ENCODE measurements at regions not wholly inside any gene's neighbourhood (a gene's known extent, or its start where the extent isn't known, plus 50 kb on each side); places are given as distances from the start of the nearest gene placed in this dataset.

DNA sequence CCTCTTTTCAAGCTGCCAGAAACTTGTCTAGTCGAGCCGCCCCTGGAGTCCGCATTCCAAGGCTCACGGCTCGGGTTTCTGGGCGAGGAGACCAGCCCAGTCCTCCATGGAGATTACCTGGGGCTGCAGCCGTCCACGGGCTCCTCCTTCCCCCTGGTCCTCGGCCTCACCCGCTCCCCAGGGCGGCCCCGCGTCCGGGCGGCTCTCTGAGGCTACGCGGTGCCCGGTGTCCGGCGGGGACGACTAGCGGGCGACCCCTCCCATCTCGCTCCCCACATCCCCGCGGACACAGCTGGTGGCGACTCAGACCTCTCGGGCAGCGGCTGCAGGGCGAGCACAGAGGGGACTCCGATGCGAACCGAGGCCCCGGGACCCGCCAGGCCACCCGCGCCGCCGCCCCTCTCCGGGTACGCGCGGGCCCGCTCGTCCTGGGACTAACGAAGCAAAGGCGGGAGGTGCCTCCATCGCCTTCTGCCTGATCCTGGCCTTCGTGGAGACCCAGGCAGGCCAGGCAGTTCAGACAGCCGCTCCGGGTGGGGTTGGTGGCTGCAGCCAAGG, 159.4 kb downstream of the TRAM1L1 start:
- Histone ChIP-seq H2BK5ac (ENCODE audit: low read depth, low read length, poor library complexity, severe bottlenecking) (no peak overlapping the region), H2BK120ac (ENCODE audit: low read depth, low read length) (no peak overlapping the region), H2AK5ac (ENCODE audit: low read length, severe bottlenecking) (no peak overlapping the region), H3K4me2 (ENCODE audit: low read length, poor library complexity, severe bottlenecking) (peak overlapping the region; percentile 94), H2BK12ac (ENCODE audit: low read length in 2 of 2) (peak overlapping the region in 1 of 2 experiments; percentile 94), H3K9me3 (ENCODE audit: control insufficient read depth, low read length) (no peaks in the 10 kb centered on the region), H3K9ac (ENCODE audit: low read length) (no peak overlapping the region), H3K27ac (ENCODE audit: low read length, poor library complexity, severe bottlenecking) (no peak overlapping the region), H3K4me3 (ENCODE audit: insufficient read depth in 1 of 2, low read depth in 1 of 2, low read length in 2 of 2) (peak overlapping the region in 1 of 2 experiments; percentile 71), H3K4ac (ENCODE audit: low read depth in 1 of 2, low read length in 2 of 2) (peak overlapping the region in 1 of 2 experiments; percentile 53), H3K4me1 (ENCODE audit: control insufficient read depth, insufficient read depth, low read depth, low read length) (peaks cover 5% of the 10 kb centered on the region), H3K27me3 (ENCODE audit: control insufficient read depth in 1 of 2, insufficient read depth in 1 of 2, low read length in 2 of 2) (peaks cover 0 to 19% of the 10 kb centered on the region in 2 experiments), H3K79me1 (replicated peaks; ENCODE audit: low read length, poor library complexity, severe bottlenecking) (no peaks in the 10 kb centered on the region), H3K36me3 (ENCODE audit: control insufficient read depth in 1 of 2, insufficient read depth in 2 of 2, low read depth in 1 of 2, low read length in 2 of 2) (no peaks in the 10 kb centered on the region), H4K91ac (ENCODE audit: low read length) (peak overlapping the region; percentile 61), H2AFZ (ENCODE audit: low read depth, low read length) (peak overlapping the region; percentile 93), H3K18ac (ENCODE audit: low read depth in 1 of 2, low read length in 2 of 2) (peak overlapping the region in 1 of 2 experiments; percentile 84), H3K14ac (ENCODE audit: low read length in 2 of 2) (peak overlapping the region in 1 of 2 experiments; percentile 65), H4K8ac (ENCODE audit: low read length) (peak overlapping the region; percentile 7), H3K23ac (ENCODE audit: low read length in 2 of 2) (no peak overlapping the region), H2BK15ac (ENCODE audit: low read depth, poor library complexity, severe bottlenecking) (no peak overlapping the region)
- DNase-seq = peak; percentile 29
- WGBS = 3% methylated on average over 36 of the region's 51 CpGs

DNA sequence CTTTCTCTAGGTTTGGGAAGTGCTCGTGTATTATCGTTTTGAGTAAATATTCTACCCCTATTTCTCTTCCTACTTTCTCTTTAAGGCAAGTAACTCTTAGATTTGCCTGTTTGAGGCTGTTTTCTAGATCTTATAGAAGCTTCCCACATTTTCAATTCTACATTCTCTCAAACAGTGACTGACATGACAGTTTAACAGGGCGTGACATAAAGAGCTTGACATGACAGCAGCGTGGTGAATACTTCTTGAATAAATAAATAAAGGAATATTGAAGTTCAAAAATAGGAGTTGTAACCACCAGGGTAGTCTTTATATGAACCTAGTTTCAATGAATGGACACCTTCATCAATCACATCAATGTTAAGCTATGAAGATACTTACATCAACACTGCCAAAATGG, 162.0 kb downstream of the TRAM1L1 start:
- Histone ChIP-seq H2AFZ (ENCODE audit: low read depth, low read length) (no peak overlapping the region), H3K9me3 (ENCODE audit: control insufficient read depth, low read length) (no peaks in the 10 kb centered on the region), H2BK5ac (ENCODE audit: low read depth, low read length, poor library complexity, severe bottlenecking) (no peak overlapping the region), H4K91ac (ENCODE audit: low read length) (no peak overlapping the region), H3K9ac (ENCODE audit: low read length) (no peak overlapping the region), H2BK15ac (ENCODE audit: low read depth, poor library complexity, severe bottlenecking) (no peak overlapping the region), H3K4me1 (ENCODE audit: control insufficient read depth, insufficient read depth, low read depth, low read length) (peaks cover 5% of the 10 kb centered on the region), H3K79me1 (replicated peaks; ENCODE audit: low read length, poor library complexity, severe bottlenecking) (no peaks in the 10 kb centered on the region), H2AK5ac (ENCODE audit: low read length, severe bottlenecking) (no peak overlapping the region), H3K23ac (ENCODE audit: low read length in 2 of 2) (no peak overlapping the region), H2BK120ac (ENCODE audit: low read depth, low read length) (no peak overlapping the region), H3K4me2 (ENCODE audit: low read length, poor library complexity, severe bottlenecking) (no peak overlapping the region), H3K18ac (ENCODE audit: low read depth in 1 of 2, low read length in 2 of 2) (no peak overlapping the region), H3K4me3 (ENCODE audit: insufficient read depth in 1 of 2, low read depth in 1 of 2, low read length in 2 of 2) (no peak overlapping the region), H3K14ac (ENCODE audit: low read length in 2 of 2) (no peak overlapping the region), H3K4ac (ENCODE audit: low read depth in 1 of 2, low read length in 2 of 2) (no peak overlapping the region), H3K36me3 (ENCODE audit: control insufficient read depth in 1 of 2, insufficient read depth in 2 of 2, low read depth in 1 of 2, low read length in 2 of 2) (no peaks in the 10 kb centered on the region), H4K8ac (ENCODE audit: low read length) (no peak overlapping the region), H3K27ac (ENCODE audit: low read length, poor library complexity, severe bottlenecking) (no peak overlapping the region), H3K27me3 (ENCODE audit: control insufficient read depth in 1 of 2, insufficient read depth in 1 of 2, low read length in 2 of 2) (peaks cover 0 to 19% of the 10 kb centered on the region in 2 experiments), H2BK12ac (ENCODE audit: low read length in 2 of 2) (no peak overlapping the region)
- WGBS = no CpG with 5 or more reads among the region's 4 CpGs
- DNase-seq = no peak

DNA sequence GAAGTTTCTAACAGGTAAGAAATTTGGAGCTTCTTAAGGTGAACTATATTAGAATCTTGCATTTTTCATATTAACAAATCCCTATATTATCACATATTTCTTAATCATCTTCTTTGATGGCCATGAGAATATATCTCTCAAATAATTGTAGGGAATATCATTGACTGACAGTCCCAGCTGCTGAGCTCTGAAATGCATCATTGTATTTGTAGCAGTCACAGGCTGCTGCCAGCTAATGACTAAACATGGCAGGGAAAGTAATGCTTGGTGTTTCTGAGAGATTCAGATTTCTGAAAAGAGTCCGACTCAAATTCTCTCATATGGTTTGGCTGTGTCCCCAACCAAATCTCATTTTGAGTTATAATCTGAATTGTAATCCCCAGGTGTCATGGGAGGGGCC, 171.9 kb downstream of the TRAM1L1 start:
- Histone ChIP-seq H3K9me3 (ENCODE audit: control insufficient read depth, low read length) (no peaks in the 10 kb centered on the region), H2BK15ac (ENCODE audit: low read depth, poor library complexity, severe bottlenecking) (no peak overlapping the region), H3K4me2 (ENCODE audit: low read length, poor library complexity, severe bottlenecking) (no peak overlapping the region), H2BK5ac (ENCODE audit: low read depth, low read length, poor library complexity, severe bottlenecking) (no peak overlapping the region), H2AK5ac (ENCODE audit: low read length, severe bottlenecking) (no peak overlapping the region), H2BK120ac (ENCODE audit: low read depth, low read length) (no peak overlapping the region), H3K27ac (ENCODE audit: low read length, poor library complexity, severe bottlenecking) (no peak overlapping the region), H3K9ac (ENCODE audit: low read length) (no peak overlapping the region), H2AFZ (ENCODE audit: low read depth, low read length) (no peak overlapping the region), H3K79me1 (replicated peaks; ENCODE audit: low read length, poor library complexity, severe bottlenecking) (no peaks in the 10 kb centered on the region), H3K4me3 (ENCODE audit: insufficient read depth in 1 of 2, low read depth in 1 of 2, low read length in 2 of 2) (no peak overlapping the region), H3K18ac (ENCODE audit: low read depth in 1 of 2, low read length in 2 of 2) (no peak overlapping the region), H4K91ac (ENCODE audit: low read length) (no peak overlapping the region), H3K36me3 (ENCODE audit: control insufficient read depth in 1 of 2, insufficient read depth in 2 of 2, low read depth in 1 of 2, low read length in 2 of 2) (no peaks in the 10 kb centered on the region), H3K4me1 (ENCODE audit: control insufficient read depth, insufficient read depth, low read depth, low read length) (no peaks in the 10 kb centered on the region), H3K27me3 (ENCODE audit: control insufficient read depth in 1 of 2, insufficient read depth in 1 of 2, low read length in 2 of 2) (no peaks in the 10 kb centered on the region), H3K23ac (ENCODE audit: low read length in 2 of 2) (no peak overlapping the region), H3K14ac (ENCODE audit: low read length in 2 of 2) (no peak overlapping the region), H3K4ac (ENCODE audit: low read depth in 1 of 2, low read length in 2 of 2) (no peak overlapping the region), H4K8ac (ENCODE audit: low read length) (no peak overlapping the region), H2BK12ac (ENCODE audit: low read length in 2 of 2) (no peak overlapping the region)
- 100% methylated on average over 1 of the region's 1 CpG for WGBS
- no peak for DNase-seq

- Histone ChIP-seq H3K18ac (ENCODE audit: low read depth in 1 of 2, low read length in 2 of 2) (no peak overlapping the region), H3K79me1 (replicated peaks; ENCODE audit: low read length, poor library complexity, severe bottlenecking) (no peaks in the 10 kb centered on the region), H3K23ac (ENCODE audit: low read length in 2 of 2) (no peak overlapping the region), H3K4me3 (ENCODE audit: insufficient read depth in 1 of 2, low read depth in 1 of 2, low read length in 2 of 2) (no peak overlapping the region), H3K9ac (ENCODE audit: low read length) (no peak overlapping the region), H3K27ac (ENCODE audit: low read length, poor library complexity, severe bottlenecking) (no peak overlapping the region), H3K4me2 (ENCODE audit: low read length, poor library complexity, severe bottlenecking) (no peak overlapping the region), H2BK120ac (ENCODE audit: low read depth, low read length) (no peak overlapping the region), H3K36me3 (ENCODE audit: control insufficient read depth in 1 of 2, insufficient read depth in 2 of 2, low read depth in 1 of 2, low read length in 2 of 2) (no peaks in the 10 kb centered on the region), H2AK5ac (ENCODE audit: low read length, severe bottlenecking) (no peak overlapping the region), H4K91ac (ENCODE audit: low read length) (no peak overlapping the region), H3K4me1 (ENCODE audit: control insufficient read depth, insufficient read depth, low read depth, low read length) (no peaks in the 10 kb centered on the region), H2BK15ac (ENCODE audit: low read depth, poor library complexity, severe bottlenecking) (no peak overlapping the region), H4K8ac (ENCODE audit: low read length) (no peak overlapping the region), H2BK5ac (ENCODE audit: low read depth, low read length, poor library complexity, severe bottlenecking) (no peak overlapping the region), H3K4ac (ENCODE audit: low read depth in 1 of 2, low read length in 2 of 2) (no peak overlapping the region), H2AFZ (ENCODE audit: low read depth, low read length) (no peak overlapping the region), H2BK12ac (ENCODE audit: low read length in 2 of 2) (no peak overlapping the region), H3K14ac (ENCODE audit: low read length in 2 of 2) (no peak overlapping the region), H3K27me3 (ENCODE audit: control insufficient read depth in 1 of 2, insufficient read depth in 1 of 2, low read length in 2 of 2) (no peaks in the 10 kb centered on the region), H3K9me3 (ENCODE audit: control insufficient read depth, low read length) (no peaks in the 10 kb centered on the region)
- WGBS = 75% methylated on average over 1 of the region's 2 CpGs
- no peak for DNase-seq
These were observed 178.6 kb downstream of the TRAM1L1 start for GRCh38 chr4:116906758-116907157.
